Uterus (tissue), 3 donors: ENCODE measurements at regions not wholly inside any gene's neighbourhood (a gene's known extent, or its start where the extent isn't known, plus 50 kb on each side); places are given as distances from the start of the nearest gene placed in this dataset.
"Not testable (repeated sequence)": the region's sequence is repeated elsewhere in the genome, so short reads cannot be mapped to it uniquely, and the experiment has no call there.

ENCODE experiments used
- DNase-seq, 2 donors: peaks; one replicate each; pipeline ENCODE4 v3.0.0-alpha.2; 2019 to 2020
- H3K27ac ChIP-seq, 2 donors: fragments of 200-600 bp; sonication (generic); 1 replicate in 1 of 2; 2 replicates in 1 of 2; pipeline ENCODE4 v1.5.1; 2016 to 2018
- H3K27me3 ChIP-seq, 2 donors: fragments of 200-600 bp; sonication (generic); one replicate each; pipeline ENCODE4 v1.5.1; 2018 to 2019; ENCODE audit warnings: control low read depth in 1 of 2
- H3K36me3 ChIP-seq, 2 donors: fragments of 200-600 bp; sonication (generic); one replicate each; pipeline ENCODE4 v1.5.1; 2019; ENCODE audit warnings: control low read depth in 1 of 2
- H3K4me1 ChIP-seq, 2 donors: fragments of 200-600 bp; sonication (generic); one replicate each; pipeline ENCODE4 v1.5.1; 2018 to 2019; ENCODE audit warnings: control low read depth in 1 of 2
- H3K4me3 ChIP-seq, 2 donors: fragments of 200-600 bp; sonication (generic); 1 replicate in 1 of 2; 2 replicates in 1 of 2; pipeline ENCODE4 v1.5.1; 2018 to 2019; ENCODE audit warnings: mild to moderate bottlenecking in 1 of 2
- H3K9me3 ChIP-seq, 2 donors: fragments of 200-600 bp; sonication (generic); one replicate each; pipeline ENCODE4 v1.5.1; 2019; ENCODE audit warnings: control low read depth in 1 of 2
- CTCF ChIP-seq, 4 experiments: fragments of 200-600 bp in 2 of 4; fragments of 450-650 bp in 2 of 4; sonication (generic) in 2 of 4; IDR thresholded peaks; one replicate each; pipeline ENCODE4 v1.5.1; 2016 to 2019; ENCODE audit warnings: antibody characterized with exemption in 4 of 4, mild to moderate bottlenecking in 2 of 4, moderate library complexity in 1 of 4
- POLR2A ChIP-seq, 2 donors: fragments of 450-650 bp; IDR thresholded peaks; one replicate each; pipeline ENCODE4 v1.6.1; 2016; ENCODE audit warnings: antibody characterized with exemption in 2 of 2, mild to moderate bottlenecking in 1 of 2, moderate library complexity in 1 of 2
- intact Hi-C: fragments of 100-400 bp; cut with DNase I; formaldehyde crosslinking; loops from one replicate; pipeline ENCODE4 v1.15.1; 2023; ENCODE audit warnings: low total_unique reads
- donor health status: DM: yes; HTN: yes; CAD: no.

- no peaks in the 10 kb centered on the region for H3K27me3 ChIP-seq
- intact Hi-C loops = no loop called here
- TF ChIP-seq POLR2A (IDR thresholded peaks at IDR 0.05) (no peak), CTCF (IDR thresholded peaks at IDR 0.05) (no peak)
These were observed 403.5 kb upstream of the MIR17HG start for GRCh38 chr13:90943946-90944345.

GRCh38 chr13:90945146-90945545 is 402.3 kb upstream of the MIR17HG start:
- H3K9me3 ChIP-seq, H3K27me3 ChIP-seq, H3K4me1 ChIP-seq, H3K36me3 ChIP-seq, intact Hi-C loops, DNase-seq, H3K4me3 ChIP-seq, H3K27ac ChIP-seq: not testable (repeated sequence)

More at GRCh38 chr13:90943946-90944345, 403.5 kb upstream of the MIR17HG start:
- no peaks in the 10 kb centered on the region for H3K4me1 ChIP-seq
- no peak overlapping the region for H3K27ac ChIP-seq
- H3K4me3 ChIP-seq = no peak overlapping the region
- no peaks in the 10 kb centered on the region for H3K9me3 ChIP-seq
- DNase-seq = no peak
- no peaks in the 10 kb centered on the region for H3K36me3 ChIP-seq

- H3K27ac ChIP-seq, DNase-seq, H3K9me3 ChIP-seq, H3K36me3 ChIP-seq, H3K27me3 ChIP-seq, H3K4me3 ChIP-seq, H3K4me1 ChIP-seq, intact Hi-C loops: not testable (repeated sequence)
These were observed 401.4 kb upstream of the MIR17HG start for GRCh38 chr13:90946125-90946524.

GRCh38 chr13:90947976-90948375 is 399.5 kb upstream of the MIR17HG start:
- Histone ChIP-seq H3K9me3 (no peaks in the 10 kb centered on the region), H3K27ac (no peak overlapping the region), H3K4me1 (no peaks in the 10 kb centered on the region), H3K4me3 (no peak overlapping the region), H3K36me3 (no peaks in the 10 kb centered on the region), H3K27me3 (no peaks in the 10 kb centered on the region)
- intact Hi-C loops = no loop called here
- DNase-seq = no peak
- TF ChIP-seq CTCF (IDR thresholded peaks at IDR 0.05) (no peak), POLR2A (IDR thresholded peaks at IDR 0.05) (no peak)

- intact Hi-C loops = no loop called here
- Histone ChIP-seq H3K27me3 (no peaks in the 10 kb centered on the region), H3K4me1 (no peaks in the 10 kb centered on the region), H3K4me3 (no peak overlapping the region), H3K27ac (no peak overlapping the region), H3K9me3 (no peaks in the 10 kb centered on the region), H3K36me3 (no peaks in the 10 kb centered on the region)
- no peak for TF ChIP-seq CTCF (IDR thresholded peaks at IDR 0.05)
- TF ChIP-seq POLR2A (IDR thresholded peaks at IDR 0.05) = no peak
- DNase-seq = no peak
These were observed 397.3 kb upstream of the MIR17HG start for GRCh38 chr13:90950160-90950559.

- Histone ChIP-seq H3K27ac (no peak overlapping the region), H3K4me3 (no peak overlapping the region), H3K27me3 (no peaks in the 10 kb centered on the region), H3K4me1 (no peaks in the 10 kb centered on the region), H3K9me3 (no peaks in the 10 kb centered on the region), H3K36me3 (no peaks in the 10 kb centered on the region)
- DNase-seq = no peak
- TF ChIP-seq POLR2A (IDR thresholded peaks at IDR 0.05) = no peak
- intact Hi-C loops = no loop called here
These were observed 395.8 kb upstream of the MIR17HG start for GRCh38 chr13:90951663-90952062.

- Histone ChIP-seq H3K4me1 (no peaks in the 10 kb centered on the region), H3K36me3 (no peaks in the 10 kb centered on the region), H3K9me3 (no peaks in the 10 kb centered on the region), H3K27ac (no peak overlapping the region), H3K27me3 (no peaks in the 10 kb centered on the region), H3K4me3 (no peak overlapping the region)
- no peak for DNase-seq
- TF ChIP-seq POLR2A (IDR thresholded peaks at IDR 0.05) = no peak
- no peak for TF ChIP-seq CTCF (IDR thresholded peaks at IDR 0.05)
- intact Hi-C loops = no loop called here
These were observed 395.2 kb upstream of the MIR17HG start for GRCh38 chr13:90952326-90952725.
